ENCODE measurements at regions not wholly inside any gene's neighbourhood (a gene's known extent, or its start where the extent isn't known, plus 50 kb on each side); places are given as distances from the start of the nearest gene placed in this dataset.

- TF ChIP-seq SUZ12 (IDR thresholded peaks at IDR 0.05; ENCODE audit: extremely low read depth, insufficient read depth, insufficient read length) (no peak), ZNF274 (IDR thresholded peaks at IDR 0.05; ENCODE audit: low read depth, low read length) (no peak), YY1 (IDR thresholded peaks at IDR 0.05; ENCODE audit: insufficient read depth, insufficient read length) (no peak)
Measured at GRCh38 chr11:28798286-28798685, 690.1 kb downstream of the METTL15 start.

Measured in NT2/D1 (cell line).